Stimulated activated CD4-positive, alpha-beta T cell treated with anti-CD3 and anti-CD28 coated beads, Interleukin-1b, Interleukin-23, amount 100 ng/mL, for 48 hours (primary cell): ENCODE measurements at regions not wholly inside any gene's neighbourhood (a gene's known extent, or its start where the extent isn't known, plus 50 kb on each side); places are given as distances from the start of the nearest gene placed in this dataset.
A peak's percentile ranks its signal among the peaks of the same experiment; 100 is the strongest.

Experiments
- DNase-seq: peaks from one replicate; pipeline ENCODE4 v3.0.0-alpha.2; 2020

DNA sequence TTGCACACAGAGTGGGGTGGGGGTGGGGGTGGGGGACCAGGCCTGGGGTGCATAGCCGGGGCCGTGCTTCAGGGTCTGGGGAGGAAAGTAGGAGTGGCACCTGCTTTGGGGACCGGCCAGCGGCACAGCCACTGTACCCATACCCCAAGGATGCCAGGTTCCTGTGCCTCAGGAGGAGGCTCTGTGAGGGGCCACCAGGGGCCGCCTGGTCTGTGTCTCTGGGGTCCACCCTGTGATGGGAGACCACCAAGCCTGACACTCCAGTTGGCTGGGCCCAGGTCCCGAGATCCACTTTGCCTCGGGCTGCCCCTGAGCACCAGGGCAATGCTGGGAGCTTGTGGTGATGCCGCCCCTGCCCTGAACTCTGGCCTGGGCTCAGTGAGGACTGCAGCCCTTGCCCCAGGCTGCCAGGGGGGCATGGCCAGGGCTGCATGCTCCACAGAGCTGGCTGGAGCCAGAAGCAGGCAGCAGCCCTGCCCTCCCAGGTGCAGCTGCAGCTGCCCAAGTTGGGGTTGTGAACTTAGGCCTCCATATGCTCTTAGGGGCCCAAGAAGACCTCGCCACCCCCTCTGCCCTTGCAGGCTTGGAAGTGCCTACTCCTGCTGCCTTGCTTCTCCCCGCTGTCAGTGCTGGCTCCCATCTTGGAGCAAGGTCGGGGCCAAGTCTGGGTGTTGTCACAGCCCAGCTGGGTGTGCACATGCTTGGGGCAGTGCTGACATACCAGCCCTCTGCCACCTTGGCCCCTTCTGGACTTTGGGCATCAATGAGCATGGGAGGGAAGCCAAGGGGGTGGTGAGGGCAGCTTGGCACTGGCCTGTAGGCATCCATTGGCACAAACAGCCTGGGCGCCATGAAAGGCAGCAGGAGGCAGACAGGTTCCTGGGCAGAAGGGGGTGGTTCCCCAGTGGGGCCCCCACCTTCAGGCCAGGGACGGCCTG lies 123.3 kb upstream of the THY1 start:
- no peak for DNase-seq

DNA sequence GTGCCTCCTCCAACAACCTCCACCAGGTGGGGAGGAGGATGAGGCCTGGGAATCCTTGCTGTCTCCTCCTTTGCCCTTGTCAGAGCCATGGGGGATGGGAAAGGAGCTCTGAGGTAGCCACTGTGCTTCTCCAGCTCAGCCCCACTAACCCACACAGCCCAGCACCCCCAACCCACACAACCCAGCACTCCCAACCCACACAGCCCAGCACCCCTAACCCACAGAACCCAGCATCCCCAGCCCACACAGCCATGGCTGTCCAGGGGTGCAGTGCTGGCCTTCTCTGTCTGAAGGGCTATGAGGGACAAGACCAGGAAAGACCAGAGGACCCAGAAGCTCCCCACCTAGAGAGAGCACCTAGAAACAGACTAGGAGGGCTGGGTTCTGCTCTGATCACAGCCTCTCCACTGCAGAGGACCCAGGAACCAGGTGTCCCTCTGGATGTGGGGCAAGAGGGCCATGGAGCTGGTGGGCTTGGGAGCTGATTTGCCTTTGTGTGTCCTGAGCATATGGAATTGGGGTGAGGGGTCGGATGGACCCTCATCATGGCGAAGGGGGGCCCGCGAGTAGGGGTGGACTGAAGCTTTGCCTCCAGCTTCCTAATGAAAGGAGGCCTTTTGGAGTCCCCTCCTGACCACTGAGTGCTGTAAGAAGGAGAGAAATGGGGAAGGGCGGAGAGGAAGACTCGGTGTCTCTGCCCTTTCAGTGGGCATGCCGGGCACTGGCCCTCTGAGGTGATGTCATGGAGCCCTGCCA lies 117.6 kb upstream of the THY1 start:
- no peak for DNase-seq

DNA sequence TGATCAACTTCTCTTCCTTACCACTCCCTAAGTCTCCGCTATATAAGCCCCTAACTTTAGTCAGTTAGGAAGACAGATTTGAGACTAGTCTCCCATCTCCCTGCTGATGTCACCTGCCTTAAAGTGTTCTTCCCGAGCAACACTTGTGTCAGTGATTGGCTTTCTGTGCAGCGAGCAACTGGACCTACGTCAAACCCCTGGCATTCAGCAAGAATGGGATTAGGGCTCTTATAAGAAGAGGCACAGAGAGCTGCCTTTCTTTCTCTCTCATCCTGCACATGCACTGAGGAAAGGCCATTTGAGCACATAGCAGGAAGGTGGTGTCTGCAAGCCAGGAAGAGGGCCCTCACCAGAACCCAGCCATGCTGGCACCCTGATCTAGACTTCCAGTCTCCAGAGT lies 116.6 kb upstream of the THY1 start:
- no peak for DNase-seq

DNA sequence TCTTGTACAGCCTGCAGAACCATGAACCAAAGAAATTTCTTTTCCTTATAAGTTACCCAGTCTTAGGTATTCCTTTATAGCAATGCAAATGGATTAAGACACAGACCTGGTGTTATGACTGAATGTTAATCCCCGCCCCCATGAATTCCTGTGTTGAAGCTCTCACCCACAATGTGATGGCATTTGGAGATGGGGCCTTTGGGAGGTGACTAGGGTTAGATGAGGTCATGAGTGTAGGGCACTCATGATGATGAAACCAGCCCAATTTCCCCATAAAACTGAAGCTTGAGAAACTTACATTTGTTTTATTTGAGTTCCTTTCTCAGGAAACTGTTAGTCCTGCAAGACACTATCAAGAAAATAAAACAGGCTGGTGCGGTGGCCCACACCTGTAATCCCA lies 115.8 kb upstream of the THY1 start:
- no peak for DNase-seq

DNA sequence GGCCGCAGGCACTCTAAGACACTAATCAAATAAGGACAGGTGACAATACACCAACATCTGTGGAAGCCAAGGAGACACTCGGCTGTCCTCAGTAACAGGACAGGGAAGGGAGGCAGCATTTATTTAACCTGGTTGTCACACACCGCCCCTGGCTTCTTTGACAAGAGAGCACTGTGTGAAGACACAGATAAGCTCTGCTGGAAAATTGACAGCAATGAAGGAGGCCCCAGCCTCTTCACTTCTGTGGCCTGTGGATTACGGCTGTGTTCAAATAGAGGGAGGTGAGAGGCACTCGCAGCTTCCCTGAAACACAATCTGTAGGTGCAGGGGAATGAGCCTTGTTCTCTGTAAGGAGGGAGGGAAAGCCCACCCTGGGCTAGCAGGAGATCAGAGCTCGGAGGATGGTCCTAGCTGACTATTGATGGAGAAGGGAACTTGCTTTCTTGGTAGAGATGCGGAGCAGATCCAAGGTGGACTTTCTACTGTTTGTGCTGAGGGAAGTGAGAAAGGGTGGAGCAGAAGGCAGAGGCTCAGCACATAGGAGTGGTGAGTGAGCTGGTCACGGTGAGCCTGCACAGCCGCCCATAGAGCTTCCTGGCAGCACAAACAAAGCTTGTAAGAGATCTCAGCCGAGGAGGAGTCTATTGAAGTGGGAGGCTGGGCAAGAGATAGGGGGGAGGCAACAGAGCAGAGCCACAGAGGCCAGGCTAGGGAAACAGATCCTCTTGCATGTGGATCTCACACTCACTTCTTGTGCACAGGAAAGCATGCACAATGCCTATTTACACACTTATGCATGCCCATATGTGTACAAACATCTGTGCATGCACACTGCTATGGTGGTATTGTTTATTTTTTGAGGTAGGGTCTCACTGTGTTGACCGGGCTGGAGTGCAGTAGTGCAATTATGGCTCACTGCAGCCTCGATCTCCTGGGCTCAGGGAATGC lies 114.6 kb upstream of the THY1 start:
- no peak for DNase-seq

DNA sequence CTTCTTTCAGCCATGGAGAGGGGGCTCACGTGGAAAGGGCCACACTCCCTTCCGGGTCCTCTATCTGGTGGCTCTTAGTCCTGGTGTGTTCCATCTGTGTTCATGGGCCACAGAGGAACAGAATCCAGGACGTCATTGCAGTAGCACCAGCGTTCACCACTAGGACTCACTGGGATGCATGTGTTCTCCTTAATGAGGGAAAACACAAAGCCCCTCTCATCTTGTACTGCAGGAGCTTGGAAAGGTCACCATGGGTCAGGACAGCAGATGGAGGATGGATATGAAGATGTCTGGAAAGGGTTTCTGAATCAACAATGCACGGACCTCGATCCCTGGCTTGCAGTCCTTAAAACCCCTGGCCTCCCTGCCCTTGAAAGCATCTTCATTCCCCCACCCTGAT lies 113.8 kb upstream of the THY1 start:
- no peak for DNase-seq

DNA sequence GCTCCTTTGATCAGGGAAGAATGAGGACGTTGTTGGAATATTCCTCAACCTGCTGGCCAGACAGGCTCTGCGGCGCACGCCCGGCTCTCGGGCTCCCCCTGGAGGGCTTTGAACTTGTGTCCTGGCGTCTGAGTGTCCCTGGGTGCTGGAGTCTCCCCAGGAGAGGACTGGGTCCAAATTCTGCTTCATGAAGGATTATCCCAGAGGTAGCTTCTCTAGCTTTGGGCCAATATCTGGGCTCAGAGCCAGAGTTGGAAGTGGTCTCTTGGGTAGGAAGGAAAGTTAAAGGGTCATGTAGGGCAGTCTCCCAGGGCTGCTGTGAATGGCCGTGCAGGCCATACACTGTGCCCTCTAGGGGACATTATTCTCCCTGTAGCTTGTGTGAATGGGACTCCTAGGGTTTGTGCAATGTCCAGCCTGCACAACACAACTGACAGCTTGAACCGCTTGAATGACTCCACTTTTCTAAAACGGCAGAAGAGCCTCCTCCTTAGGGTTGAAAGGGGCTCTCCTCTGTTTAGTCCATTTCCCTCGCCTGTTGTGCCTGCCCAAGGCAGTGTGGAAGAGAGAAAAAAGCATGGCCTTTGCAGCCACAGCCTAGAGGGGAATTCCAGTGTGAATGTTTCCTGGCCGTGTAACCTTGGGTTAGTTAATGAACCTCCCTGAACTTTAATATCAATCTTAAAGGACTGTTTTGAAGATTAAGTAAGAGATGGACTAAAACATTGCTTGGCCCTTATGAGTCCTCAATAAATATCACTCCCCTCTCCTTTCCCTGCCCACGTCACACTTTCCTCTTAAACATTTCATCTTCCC lies 111.2 kb upstream of the THY1 start:
- DNase-seq = peak; percentile 52

DNA sequence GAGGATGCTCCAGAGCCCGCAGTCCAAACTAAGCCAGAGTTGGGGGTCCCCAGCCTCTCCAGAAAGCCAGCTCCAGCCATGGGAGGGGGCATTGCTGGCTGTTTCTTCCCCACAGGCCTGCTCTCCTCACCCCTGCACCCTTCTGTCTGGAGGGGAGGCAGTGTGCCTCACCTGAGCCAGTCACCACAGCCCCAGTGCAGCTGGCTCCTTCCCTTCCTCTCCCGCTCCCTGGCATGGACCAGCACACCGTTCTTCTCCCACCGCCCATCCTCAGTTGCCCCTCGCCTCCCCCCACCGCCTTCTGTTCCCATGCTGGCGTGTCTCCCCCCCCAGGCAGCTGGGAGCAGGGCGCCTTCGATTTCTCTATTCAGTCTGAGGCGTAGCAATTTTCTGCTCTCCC lies 110.5 kb upstream of the THY1 start:
- no peak for DNase-seq

DNA sequence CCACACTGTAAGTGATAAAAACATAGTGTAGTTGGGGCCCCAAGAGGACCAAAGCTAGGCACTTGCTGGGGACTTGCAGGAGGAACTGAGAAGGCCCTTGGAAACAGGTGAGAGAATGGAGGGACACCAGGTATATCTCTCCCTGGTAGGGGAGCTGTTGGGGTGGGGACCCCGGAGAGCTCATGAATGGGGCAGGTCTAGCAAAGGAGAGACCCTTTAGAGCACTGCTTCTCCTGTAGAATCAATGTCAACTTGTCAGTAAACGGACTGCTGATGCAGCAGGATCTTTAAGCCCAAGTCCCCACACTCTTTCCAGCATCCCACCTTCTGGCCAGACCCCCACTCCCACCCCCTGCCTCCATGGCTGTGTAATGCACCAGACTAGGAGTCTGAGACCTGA lies 109.6 kb upstream of the THY1 start:
- DNase-seq = no peak

DNA sequence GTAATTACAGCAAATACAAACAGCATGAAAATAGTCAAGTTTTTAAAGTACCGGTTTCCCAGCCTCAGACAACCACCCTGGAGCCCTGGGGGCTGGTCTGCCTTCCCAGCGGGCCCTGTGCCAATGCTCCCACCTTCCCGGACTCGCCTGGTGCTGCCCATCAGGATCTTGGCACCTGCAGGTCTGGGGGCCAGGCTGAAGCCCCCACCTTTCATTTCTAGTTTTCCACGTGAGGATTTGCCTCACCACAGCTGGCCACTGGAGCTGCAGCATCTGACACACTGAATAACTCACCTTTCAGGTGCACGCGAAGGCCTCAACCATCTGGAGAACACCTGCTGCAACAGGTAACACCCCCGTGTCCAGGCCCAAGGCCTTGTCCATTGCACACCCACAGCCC lies 108.7 kb upstream of the THY1 start:
- no peak for DNase-seq

DNA sequence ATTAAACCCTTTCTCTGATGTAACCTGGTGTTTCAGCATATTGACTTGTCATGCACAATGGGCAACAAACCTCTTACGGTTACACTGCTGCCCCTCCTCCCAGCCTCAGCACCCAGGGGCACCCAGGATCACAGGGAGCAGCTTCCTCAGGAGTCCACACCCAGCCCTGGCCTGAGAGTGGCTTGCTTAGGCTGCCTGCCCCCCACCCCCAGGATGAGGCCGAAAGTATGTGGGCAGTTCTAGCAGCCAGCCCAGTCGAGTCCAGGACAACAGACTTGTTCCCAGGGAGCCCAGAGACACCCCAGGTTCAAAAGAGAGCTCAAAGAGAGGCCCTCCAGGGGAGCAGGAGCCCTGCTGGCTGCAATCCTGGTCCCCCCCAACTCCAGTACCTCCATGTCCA lies 108.1 kb upstream of the THY1 start:
- no peak for DNase-seq

DNA sequence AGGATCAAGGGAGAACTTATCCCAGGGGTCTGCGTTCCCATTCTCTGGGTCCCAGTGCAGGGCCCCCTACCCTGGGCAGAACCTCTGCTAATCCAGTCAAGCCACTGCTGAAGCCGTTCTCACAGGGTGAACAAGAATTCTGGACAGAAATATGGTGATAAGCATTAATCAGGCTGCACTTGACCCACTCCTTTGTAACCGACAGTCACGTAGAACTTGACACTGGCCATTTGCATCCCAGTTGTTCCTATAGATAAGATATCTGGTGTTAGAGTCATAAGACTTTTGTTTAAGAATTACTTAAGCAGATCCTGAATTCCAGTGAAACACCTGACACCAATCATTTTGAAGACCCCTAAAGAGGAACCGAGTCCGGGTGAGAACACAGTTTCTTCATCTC lies 107.5 kb upstream of the THY1 start:
- no peak for DNase-seq

DNA sequence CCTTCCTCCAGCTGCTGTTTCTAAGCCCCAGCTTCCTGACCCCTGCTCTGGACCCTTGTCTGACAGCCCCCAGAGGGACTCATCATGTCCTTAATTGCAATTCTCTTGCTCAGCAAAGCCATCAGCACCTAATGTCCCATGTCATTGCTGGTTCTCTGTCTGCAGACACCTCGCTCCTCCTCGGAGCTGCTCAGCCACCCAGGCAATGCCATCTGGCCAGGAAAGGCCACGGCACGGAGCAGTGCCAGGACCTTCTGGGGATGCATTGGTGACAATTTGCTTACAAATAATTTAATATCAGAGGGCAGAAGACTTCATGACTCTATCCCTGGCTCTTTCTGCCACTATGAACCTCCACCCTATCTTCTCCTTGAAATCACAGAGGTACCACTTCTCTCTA lies 107.0 kb upstream of the THY1 start:
- no peak for DNase-seq

DNA sequence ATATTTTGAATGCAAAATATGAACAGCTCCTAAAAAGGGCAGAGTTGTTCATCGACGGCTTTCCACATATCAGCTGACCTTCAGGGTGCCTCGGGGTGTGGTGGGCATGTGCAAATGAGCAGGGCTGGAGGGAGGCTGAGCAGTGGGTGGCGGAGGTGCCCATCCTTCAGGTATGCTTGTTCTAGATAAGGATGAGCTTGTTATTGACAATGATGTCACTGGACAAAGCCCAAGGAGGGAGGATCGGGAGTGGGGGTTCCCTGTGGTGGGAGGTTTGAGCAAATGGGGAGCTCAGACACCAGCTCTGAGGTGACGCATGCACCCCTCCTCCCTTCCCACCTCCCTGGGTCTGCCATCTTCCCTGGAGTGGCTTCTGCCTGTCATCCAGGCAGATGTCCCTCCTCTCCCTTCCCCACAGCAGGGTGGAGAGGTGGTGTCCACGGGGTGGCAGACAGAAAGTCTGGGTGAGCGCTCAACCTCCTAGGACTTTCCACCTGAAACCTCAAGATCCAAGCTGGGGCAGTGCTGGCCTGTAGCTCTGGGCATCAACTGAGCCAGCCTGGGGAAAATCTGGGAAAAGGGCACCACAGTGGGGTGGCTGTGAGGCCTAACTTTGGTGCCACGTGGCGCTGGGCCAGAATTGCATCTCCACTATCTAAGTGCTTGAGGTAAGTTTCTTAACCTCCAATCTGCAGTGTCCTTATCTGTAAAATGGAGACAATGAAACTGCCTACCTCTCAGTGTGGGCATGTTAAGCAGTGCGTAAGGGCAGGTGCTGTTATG lies 106.3 kb upstream of the THY1 start:
- DNase-seq = no peak

DNA sequence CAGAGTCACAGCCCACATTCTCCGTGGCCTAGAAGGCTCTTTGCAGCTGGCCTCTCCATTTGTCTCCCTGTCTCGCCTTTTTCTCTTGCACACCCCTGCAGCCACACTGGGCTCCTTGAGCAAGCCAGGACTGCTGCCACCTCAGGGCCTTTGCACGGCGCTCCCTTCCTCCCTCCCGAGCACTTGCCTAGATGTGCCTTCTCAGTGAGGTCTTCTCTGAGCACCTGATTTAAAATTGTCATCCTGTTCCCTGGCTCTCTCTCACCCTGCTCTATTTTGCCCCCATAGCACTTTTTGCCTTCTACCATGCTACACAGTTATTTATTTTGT lies 102.9 kb upstream of the THY1 start:
- no peak for DNase-seq

DNA sequence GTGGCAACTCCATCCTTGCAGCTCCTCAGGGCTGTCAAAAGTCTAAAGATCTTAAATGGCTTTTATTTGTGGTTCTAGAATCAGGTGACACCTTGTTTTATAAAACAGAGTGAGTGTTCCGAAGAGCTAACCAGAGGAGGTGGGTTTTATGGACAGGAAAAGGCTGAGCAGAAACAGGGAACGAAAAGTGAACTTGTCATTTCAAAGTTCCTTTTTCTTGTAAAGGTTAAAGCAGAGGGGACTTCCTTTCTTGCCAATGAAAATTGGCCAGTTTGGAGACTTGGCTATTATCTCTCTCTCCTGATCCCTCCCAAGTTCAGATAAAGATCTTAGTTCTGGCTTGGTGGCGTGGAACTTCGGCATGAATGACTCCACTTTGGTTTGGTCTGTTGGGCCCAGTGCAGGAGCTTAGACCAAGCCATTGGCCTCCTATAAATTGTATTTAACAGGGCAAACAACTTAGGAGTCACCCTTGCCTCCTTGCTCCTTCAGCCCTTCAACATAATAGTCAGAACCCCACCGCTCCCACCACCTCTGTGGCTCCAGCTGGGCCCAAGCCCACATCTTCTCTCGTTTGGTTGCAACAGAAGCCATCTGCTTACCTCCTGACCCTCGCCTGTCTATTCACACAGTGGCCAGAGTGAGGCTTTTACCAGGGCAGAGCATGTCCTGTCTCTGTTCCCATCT lies 102.4 kb upstream of the THY1 start:
- no peak for DNase-seq

DNA sequence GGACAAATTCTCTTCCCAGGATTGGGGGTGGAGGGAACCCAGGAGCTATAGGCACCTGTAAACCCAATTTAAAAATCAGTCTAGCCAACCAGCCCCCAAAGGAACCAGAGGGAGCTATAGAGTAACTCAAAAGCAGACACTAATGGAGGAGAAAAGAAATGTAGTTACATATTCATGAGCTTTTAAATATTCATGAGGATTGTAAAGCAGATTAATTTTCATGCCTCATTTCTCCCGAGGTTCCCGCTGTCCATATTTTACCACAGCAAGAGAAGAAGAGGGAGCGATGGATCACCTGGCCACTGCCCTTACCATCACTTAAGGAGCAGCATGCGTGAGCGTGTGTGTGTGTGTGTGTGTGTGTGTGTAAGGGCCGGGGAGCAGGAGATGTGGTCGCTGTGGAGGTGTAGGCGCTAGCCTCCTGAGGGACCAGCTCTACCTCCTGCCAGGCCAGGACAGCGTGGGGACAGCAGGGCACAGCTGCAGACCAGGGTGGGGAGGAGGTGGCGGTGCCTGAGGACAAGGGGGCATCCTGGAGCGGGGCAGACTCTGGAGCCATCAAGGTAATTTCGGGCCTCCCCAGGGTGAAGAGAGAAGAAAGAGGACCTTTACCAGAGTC lies 100.7 kb upstream of the THY1 start:
- DNase-seq = no peak

DNA sequence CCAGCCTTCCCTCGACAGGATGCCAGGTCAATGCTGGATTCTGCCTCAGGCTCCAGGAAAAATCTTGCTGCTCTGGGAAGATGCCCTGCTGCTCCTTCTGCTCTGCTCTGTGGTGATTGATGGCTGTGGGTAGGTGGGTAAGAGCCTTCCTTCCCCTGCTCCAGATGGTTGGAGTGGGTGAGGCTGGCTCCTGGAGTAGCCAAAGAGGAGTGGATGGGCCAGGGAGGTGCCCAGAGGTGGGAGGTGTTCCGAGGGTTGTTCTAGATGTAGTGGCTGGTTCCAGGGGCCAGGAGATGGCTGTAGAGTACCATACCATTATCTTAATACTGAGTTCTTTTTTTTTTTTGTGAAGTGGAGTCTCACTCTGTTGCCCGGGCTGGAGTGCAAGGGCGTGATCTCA lies 99.6 kb upstream of the THY1 start:
- no peak for DNase-seq

DNA sequence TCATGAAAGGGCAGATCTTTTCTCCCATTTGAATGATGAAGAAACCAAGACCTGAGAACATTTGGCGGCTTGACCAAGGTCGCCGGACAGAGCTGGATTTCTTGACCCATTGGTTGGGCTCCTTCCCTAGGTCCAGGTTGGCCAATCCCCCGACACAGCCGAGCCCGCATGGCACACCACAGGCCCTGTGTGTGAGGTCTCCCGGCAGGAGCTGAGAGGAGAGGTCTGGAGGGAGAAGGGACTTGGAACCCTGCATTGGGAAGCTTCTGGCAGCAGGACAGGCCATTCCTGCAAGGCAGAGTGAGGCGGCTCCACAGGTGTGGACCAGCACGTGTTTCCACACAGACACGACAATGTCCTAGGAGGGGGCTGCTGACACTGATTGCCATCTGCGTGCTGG lies 98.6 kb upstream of the THY1 start:
- no peak for DNase-seq

DNA sequence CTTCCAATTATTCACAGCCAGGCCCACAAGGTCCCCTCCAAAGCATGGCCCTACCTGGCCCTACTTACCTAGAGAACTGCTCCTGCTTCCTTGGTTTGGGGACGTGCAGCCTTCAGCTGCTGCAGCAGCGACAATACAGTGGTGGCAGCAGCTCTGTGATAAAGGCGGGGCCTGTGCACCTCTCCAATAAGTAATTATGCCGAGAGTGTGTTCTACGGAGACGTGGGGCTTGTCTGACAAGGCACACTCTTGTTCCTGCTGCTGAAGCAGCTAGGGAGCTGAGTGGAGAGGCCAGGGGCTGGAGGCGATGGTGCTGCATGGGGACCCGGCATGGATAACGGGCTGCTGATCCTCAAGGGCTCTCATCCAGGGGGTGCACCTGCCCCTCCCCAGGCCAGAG lies 98.0 kb upstream of the THY1 start:
- no peak for DNase-seq

DNA sequence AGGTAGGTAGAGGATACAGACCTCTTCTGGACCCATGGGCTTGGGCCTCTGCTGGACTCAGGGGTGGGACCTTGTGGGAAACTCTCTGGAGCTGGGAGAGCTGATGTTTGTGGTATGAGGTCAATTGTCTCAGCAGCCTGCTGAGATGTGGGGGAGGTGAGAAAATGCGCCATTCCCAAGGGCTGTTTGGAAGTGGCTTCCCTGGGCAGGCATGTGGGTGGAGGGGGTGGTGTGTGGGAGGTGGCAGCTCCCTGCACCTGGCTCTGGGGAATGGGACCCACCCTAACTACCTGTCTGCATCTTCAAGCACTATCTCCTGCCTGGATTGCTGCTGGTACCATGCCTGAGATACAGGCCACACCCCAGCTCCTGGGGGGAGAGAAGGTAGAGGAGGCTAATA lies 97.4 kb upstream of the THY1 start:
- no peak for DNase-seq
